NCI-H2171 (cell line): ENCODE measurements at regions not wholly inside any gene's neighbourhood (a gene's known extent, or its start where the extent isn't known, plus 50 kb on each side); places are given as distances from the start of the nearest gene placed in this dataset.
"Not testable (repeated sequence)": the region's sequence is repeated elsewhere in the genome, so short reads cannot be mapped to it uniquely, and the experiment has no call there.

Experiments used
- DNase-seq: peaks from one replicate; lab custom pipeline; 2025; lab: John Stamatoyannopoulos, UW

DNA sequence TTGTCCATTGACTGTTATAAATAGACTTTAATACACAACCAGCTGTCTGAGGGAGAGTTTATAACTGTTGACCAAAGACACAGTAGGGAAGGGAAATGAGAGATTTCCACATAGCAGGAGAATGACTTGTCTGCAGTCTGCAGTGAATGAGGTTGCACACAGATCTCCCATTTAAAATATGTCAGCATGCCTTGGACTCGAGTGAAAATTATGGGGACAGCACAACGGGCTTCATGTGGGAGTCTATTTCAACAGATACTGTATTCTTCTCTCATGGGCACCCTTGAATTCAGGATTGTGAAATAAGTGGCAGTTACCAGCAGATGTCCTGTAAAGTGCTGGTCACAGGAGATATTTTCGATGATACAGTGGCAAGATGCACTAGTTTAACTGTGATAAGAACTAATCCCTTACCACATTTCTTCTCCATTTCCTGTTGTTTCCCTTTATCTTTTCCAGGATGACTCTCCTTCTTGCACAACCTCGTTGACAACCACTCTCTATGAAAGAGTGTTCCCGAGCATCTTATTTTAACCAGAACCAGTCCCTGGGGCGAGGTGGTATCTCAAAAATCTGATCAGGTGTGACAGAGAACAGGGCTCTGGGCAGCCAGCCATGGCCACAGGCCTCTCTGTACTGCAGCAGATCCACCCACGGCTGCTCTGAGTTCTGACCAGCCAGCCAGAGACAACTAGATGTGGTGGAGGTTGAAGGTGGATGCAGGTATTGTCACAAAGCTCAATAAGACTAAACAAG, 51.5 kb upstream of the MAP3K1 start:
- DNase-seq = no peak

GRCh38 chr5:56763182-56763581, 52.2 kb upstream of the MAP3K1 start:
- DNase-seq = no peak

GRCh38 chr5:56761151-56761885, 54.0 kb upstream of the MAP3K1 start:
- no peak for DNase-seq

DNA sequence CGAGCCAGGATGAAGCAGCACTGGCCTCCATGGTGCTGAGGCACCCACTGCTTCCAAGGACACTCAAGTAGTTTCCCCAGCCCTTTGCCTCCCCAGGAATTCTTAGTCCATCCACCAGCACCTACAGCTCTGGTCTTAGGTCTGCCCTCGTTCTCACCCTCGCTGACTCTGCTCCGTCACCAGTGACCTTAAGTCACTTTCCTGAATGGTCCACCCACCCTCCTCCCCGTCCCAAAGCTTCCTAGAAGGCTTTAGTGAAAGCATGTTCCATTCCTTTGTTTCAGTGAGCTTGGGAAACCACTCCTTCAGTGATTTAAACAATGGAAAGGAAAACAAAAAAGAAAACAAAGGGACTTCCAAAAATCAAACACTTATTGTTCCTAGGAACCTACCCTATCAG, 54.6 kb upstream of the MAP3K1 start:
- no peak for DNase-seq

DNA sequence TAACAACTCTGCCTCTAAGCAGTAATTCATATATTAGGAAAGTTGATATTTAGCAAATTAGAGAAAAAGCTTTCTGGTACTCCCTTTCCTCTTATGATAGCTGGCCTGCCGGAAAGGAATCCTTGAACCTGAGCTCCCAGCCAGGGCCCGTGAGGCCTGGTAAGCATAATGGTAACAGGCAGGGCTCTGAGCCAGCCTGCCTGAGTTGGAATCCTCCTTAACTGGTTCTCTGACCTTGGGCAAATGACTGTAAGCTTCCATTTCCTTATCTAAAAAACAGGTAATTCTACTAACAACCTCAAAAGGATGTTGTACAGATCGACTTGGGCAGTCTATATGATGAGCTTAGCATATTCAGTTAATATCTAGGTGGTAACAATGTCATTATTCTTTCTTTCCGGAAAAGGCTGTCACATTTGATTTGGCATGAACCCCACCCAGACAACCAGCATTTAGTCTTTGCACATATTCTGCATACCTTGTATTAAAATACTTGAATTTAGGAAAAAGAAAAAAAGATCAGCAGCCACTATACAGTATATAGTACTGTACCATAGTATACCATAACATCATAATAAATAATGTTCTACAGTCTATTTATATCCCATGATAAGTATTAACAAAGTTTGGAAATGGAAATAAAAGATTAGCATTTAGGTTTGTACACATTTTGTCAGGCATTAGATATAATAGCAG, 55.7 kb upstream of the MAP3K1 start:
- no peak for DNase-seq

DNA sequence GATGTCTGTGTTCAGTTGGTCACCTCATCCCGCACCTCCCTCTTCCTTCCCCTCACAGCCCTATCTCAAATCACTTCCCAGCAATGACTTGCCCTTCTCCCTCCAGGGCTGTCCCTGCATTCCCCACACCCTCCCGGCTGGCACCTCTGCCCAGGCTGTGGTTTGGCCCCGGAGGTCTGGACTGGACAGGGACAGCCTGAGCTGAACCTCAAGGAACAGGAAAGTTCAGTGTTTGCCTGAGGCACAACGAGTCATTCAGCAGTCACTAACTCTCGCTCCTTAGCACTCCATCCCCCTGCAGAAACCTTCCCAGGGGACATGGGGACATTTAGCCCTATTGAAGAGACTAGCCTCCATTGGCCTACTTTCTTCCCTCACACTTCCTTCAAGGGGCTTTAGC, 58.3 kb upstream of the MAP3K1 start:
- no peak for DNase-seq

- DNase-seq = no peak
Observed at GRCh38 chr5:56755036-56755555, 60.3 kb upstream of the MAP3K1 start.

DNA sequence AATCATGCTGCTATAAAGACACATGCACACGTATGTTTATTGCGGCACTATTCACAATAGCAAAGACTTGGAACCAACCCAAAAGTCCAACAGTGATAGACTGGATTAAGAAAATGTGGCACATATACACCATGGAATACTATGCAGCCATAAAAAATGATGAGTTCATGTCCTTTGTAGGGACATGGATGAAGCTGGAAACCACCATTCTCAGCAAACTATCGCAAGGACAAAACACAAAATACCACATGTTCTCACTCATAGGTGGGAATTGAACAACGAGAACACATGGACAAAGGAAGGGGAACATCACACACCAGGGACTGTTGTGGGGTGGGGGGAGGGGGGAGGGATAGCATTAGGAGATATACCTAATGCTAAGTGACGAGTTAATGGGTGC, 61.8 kb upstream of the MAP3K1 start:
- DNase-seq = not testable (repeated sequence)

- DNase-seq = no peak
Observed at GRCh38 chr5:56751572-56752313, 63.6 kb upstream of the MAP3K1 start.

- DNase-seq = no peak
Observed at GRCh38 chr5:56749842-56750241, 65.5 kb upstream of the MAP3K1 start.

- DNase-seq = no peak
Observed at GRCh38 chr5:56746553-56747339, 68.6 kb upstream of the MAP3K1 start.

GRCh38 chr5:56745864-56746263, 69.5 kb upstream of the MAP3K1 start:
- no peak for DNase-seq

DNA sequence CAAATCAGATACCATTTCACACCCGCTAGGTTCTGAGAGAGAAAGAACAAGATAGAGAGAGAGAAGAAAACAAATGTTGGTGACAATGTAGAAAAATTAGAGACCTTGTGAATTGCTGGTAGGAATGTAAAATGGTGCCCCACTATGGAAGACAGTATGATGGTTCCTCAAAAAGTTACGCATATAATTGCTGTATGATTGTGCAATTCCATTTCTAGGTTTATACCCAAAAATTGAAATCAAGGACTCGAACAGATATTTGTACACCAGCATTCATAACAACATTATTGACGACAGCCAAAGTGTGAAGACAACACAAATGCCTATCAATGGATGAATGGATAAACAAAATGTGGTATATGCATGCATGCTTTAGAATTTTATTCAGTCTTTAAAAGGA, 74.5 kb upstream of the MAP3K1 start:
- DNase-seq = no peak

GRCh38 chr5:56739990-56740389, 75.4 kb upstream of the MAP3K1 start:
- DNase-seq = no peak

DNA sequence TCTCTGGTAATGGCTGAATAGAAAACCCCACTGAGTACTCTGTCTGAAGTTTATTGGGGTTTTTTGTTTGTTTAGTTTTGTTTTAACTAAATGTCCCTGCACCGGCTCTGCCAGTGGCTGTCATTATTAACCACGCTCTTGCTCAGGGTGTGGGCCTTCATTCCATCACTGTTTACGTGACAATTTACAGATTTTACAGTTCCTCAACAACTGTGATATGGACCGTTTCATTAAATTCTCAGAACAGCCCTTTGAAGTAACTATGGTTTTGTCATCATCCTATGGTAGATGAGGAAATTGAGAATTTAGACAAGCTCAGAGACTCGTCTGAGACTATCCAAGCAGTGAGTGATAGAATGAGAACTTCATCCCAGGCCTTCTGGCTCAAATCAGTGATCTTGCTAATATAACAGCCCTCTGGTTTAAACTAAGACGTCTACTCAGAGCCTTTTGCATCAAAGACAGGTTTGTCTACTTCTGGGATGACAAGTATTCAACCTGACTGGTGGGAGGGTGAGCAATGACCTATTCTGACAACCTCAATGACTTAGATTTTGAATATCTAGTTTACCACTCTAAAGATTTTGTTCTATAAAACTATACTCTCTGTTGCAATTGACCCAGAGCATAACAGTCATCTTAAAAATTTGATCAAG, 77.3 kb upstream of the MAP3K1 start:
- no peak for DNase-seq

DNA sequence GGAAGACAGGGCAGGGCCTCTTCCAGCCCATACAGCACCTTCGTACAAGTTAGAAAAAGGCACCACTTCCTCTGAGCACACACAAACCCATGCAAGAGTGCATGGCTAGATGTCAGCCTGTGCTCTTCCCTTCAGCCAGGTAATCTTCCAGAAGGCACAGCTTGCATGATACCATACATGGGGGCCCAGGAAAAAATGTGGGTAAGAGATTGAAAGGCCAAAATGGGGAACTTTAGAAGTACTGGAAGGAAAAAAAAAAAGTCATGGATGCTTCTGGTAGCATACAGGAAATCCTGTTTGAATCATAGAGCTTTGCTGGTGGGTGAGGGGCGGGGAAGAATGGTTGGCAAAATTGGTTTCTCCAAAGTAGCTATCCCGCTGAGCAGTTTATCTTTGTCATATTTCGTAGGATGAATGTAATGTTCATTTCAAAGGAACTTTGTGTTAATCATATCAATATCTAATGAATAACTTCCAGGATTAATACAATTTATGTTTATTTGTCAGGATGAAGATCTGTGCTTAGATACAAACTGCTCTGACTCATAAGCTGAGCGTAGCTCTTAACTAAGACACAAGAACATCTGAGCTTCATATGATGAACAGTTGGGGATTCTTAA, 78.2 kb upstream of the MAP3K1 start:
- DNase-seq = no peak

DNA sequence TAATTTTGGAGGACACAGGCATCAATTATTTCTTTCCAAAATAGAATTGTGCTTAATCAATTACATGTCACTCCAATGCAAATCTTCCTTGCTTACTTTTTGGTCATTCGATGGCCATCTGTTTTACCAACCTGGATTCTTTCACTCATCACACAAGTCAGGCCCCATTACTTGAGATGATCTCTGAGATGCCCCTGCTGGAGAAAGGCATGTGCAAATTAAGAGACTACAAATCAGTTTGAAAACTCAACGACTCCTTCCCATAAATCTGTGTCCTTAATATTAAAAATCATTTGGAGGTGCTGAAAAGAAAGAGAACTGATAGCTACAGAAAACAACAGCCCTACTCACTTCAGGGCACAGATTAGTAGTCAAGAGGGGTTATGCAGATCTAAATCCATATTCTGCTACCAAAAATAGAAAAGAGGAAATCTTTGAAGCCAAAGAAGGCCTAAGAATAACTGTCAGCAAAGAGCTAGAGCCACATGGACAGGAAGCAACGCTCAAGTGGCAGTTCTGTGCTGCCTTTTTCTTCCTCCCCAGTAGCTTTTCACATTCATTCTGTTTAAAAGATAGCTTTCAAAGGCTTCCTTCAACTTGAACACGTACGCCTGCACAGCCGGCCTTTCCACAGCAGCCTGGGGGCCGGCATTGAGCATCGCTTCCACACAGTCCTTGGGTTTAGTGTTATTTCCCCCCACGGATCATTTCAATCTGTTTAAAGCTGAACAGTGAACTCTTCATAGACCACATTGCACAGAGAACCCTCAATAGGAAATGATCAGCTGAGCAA, 79.3 kb upstream of the MAP3K1 start:
- DNase-seq = no peak

DNA sequence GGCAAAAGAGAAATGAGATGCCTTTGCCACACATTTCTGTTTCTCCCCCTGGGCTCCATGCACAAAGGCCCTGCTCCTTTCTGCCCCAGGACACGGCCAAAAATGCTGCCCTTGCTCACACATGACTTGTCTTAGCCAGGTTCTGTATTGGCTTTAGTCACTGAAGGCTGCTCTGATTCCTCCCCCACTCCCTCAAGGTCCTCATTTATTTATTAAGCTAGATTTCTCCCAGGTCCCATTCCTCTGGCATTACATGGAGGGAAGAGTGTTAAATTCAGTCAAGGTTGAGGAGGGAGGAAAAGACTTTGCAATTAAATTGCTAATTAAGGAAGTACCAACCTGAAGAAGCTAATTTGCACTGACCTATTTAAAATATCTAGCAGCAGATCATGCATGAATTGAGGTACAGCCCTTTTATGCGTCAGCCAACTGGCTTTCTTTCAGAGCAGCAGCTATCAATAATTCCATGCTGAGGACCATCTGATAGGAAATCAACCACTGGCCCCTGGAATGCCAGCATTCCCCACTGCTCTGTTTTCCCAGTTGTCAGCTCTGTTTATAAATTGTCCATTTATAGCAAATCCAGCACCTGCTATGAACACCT, 81.2 kb upstream of the MAP3K1 start:
- DNase-seq = no peak

- no peak for DNase-seq
Observed at GRCh38 chr5:56733580-56733979, 81.8 kb upstream of the MAP3K1 start.
